ENCODE measurements at regions not wholly inside any gene's neighbourhood (a gene's known extent, or its start where the extent isn't known, plus 50 kb on each side); places are given as distances from the start of the nearest gene placed in this dataset.

DNA sequence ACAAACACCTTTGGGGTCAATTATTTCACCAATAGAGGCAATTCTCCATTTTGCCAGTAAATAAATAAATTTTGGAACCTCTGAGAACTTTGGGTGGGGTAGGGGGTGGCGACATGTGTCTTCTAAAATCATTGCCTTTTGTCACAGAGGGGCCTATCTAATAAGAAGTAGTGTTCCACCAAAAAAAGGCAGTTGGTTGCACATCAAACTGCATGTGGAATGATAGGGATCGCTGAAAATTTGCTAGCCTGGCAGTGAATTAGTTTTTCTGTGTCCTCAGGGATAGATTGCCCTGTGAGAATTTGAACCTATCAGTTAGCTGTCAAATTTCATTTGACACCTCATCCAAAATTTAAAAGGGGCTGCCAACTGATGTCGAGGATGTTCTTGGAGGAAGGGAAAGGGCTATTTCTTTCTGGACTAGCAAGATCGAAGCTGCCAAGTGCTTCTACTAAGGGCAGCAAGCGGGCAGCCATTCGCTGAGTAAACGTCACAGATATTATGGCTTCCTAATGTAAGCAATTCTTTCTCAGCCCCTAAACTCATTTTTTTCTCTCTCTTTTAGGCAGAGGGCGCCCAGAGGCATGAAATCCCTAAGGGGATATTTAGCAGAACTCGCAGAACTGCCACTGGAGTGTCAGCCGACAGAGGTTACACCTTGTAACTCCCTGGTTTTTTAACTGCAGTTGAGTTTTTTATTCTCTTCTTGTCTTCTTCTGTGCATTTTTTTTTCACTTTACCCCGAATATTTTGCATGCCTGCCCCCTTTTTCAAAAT lies 2208.1 kb upstream of the WWC1 start:
- Mint-ChIP-seq H3K27ac (ENCODE audit: unreplicated experiment) (no peak overlapping the region), H3K4me1 (ENCODE audit: low read depth) (no peaks in the 10 kb centered on the region), H3K9me3 (ENCODE audit: low read depth) (peaks cover 8% of the 10 kb centered on the region), H3K4me3 (ENCODE audit: unreplicated experiment) (no peak overlapping the region), H3K36me3 (ENCODE audit: low read depth) (no peaks in the 10 kb centered on the region), H3K27me3 (ENCODE audit: low read depth) (no peaks in the 10 kb centered on the region)
- TF ChIP-seq, protein P1, sequence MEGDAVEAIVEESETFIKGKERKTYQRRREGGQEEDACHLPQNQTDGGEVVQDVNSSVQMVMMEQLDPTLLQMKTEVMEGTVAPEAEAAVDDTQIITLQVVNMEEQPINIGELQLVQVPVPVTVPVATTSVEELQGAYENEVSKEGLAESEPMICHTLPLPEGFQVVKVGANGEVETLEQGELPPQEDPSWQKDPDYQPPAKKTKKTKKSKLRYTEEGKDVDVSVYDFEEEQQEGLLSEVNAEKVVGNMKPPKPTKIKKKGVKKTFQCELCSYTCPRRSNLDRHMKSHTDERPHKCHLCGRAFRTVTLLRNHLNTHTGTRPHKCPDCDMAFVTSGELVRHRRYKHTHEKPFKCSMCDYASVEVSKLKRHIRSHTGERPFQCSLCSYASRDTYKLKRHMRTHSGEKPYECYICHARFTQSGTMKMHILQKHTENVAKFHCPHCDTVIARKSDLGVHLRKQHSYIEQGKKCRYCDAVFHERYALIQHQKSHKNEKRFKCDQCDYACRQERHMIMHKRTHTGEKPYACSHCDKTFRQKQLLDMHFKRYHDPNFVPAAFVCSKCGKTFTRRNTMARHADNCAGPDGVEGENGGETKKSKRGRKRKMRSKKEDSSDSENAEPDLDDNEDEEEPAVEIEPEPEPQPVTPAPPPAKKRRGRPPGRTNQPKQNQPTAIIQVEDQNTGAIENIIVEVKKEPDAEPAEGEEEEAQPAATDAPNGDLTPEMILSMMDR (IDR thresholded peaks at IDR 0.05): no peak
- no peak for DNase-seq (ENCODE audit: low spot score)

DNA sequence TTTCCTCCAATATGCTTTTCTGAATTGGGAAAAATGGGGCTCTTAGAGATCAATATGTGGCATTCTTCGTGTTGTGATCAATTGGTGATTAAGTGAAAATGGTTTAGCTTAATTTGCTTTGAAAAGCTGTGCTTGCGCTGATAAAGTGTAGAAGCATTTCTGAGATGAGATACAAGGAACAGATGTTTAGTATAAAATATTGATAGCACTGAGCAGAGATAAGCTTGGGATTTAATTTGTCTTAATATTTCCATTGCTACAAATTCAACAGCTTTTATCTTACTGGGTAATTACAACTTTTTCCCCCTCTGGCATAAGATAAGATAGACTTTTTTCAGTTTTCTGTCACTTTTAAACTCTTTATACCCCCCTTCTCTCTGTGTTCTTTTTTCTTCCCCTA lies 2204.9 kb upstream of the WWC1 start:
- no peak for DNase-seq (ENCODE audit: low spot score)
- no peaks in the 10 kb centered on the region for H3K27me3 Mint-ChIP-seq (ENCODE audit: low read depth)
- H3K9me3 Mint-ChIP-seq (ENCODE audit: low read depth): peaks cover 8% of the 10 kb centered on the region
- no peak overlapping the region for H3K4me3 Mint-ChIP-seq (ENCODE audit: unreplicated experiment)
- no peaks in the 10 kb centered on the region for H3K36me3 Mint-ChIP-seq (ENCODE audit: low read depth)
- no peaks in the 10 kb centered on the region for H3K4me1 Mint-ChIP-seq (ENCODE audit: low read depth)
- H3K27ac Mint-ChIP-seq (ENCODE audit: unreplicated experiment): no peak overlapping the region
- TF ChIP-seq, protein P1 (IDR thresholded peaks at IDR 0.05): no peak

DNA sequence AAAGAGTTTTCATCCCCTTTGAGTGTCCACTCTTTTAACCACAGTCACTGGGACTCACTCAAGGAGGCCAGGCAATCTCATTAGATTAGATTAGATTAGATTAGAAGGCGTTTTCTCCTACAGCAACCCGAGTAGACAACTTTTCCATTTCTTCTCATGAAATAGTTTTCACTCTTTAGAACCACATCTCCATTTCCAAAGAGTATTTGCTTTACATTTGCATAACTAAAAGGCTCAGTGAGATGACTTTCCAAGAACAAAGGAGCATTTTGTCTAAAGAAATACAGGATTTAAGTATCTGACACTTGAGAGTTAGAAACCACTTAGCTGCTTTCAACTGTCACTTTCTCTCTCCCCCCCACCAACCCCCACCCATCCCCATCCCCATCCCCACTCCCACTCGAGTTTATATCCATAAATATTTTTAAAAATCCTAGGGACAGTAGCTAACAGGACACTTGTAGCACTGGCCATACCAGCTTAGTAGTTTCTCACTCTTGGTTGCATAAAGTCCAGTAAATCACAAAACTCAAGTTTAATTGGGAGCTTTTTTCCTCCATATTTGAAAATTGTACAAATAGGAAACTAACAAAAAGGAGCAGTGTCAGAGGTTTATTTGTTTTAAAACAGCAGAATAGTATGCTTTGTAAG lies 2202.9 kb upstream of the WWC1 start:
- no peaks in the 10 kb centered on the region for H3K4me1 Mint-ChIP-seq (ENCODE audit: low read depth)
- no peaks in the 10 kb centered on the region for H3K27me3 Mint-ChIP-seq (ENCODE audit: low read depth)
- DNase-seq (ENCODE audit: low spot score): no peak
- no peak overlapping the region for H3K4me3 Mint-ChIP-seq (ENCODE audit: unreplicated experiment)
- TF ChIP-seq, protein P1 (IDR thresholded peaks at IDR 0.05): no peak
- no peaks in the 10 kb centered on the region for H3K36me3 Mint-ChIP-seq (ENCODE audit: low read depth)
- peaks cover 15% of the 10 kb centered on the region for H3K9me3 Mint-ChIP-seq (ENCODE audit: low read depth)
- H3K27ac Mint-ChIP-seq (ENCODE audit: unreplicated experiment): no peak overlapping the region

DNA sequence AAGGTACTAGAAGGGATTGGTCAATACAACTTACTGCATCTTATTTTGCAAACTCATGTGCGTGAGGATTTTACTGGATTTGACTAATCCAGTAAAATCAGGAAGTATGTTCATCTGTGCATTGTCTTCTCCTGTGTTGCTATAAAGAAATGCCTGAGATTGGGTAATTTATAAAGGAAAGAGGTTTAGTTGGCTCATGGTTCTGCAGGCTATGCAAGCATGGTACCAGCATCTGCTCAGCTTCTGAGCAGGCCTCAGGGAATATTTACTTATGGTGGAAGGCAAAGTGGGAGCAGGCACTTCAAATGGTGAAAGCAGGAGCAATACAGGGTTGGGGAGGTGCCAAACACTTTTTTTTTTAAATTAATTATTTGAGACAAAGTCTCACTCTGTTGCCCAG lies 2199.5 kb upstream of the WWC1 start:
- Mint-ChIP-seq H3K36me3 (ENCODE audit: low read depth) (no peaks in the 10 kb centered on the region), H3K4me1 (ENCODE audit: low read depth) (no peaks in the 10 kb centered on the region)

DNA sequence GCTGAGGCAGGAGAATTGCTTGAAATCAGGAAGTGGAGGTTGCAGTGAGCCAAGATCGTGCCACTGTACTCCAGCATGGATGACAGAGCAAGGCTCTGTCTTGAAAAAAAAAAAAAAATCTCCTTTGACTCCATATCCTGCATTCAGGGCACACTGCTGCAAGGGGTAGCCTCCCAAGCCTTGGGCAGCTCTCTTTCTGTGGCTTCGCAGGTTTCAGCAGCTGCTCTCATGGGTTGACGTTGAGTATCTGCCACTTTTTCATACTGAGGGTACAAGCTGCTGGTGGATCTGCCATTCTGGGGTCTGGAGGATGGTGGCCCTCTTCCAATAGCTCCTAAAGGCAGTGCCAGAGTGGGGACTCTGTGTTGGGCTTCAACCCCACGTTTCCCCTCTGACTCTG lies 2198.1 kb upstream of the WWC1 start:
- Mint-ChIP-seq H3K4me3 (ENCODE audit: unreplicated experiment) (no peak overlapping the region), H3K27me3 (ENCODE audit: low read depth) (no peaks in the 10 kb centered on the region)
- TF ChIP-seq, protein P1 (IDR thresholded peaks at IDR 0.05): no peak

More for the DNA sequence above, 2199.5 kb upstream of the WWC1 start:
- H3K9me3 Mint-ChIP-seq (ENCODE audit: low read depth): peaks cover 19% of the 10 kb centered on the region
- H3K4me3 Mint-ChIP-seq (ENCODE audit: unreplicated experiment): no peak overlapping the region
- H3K27ac Mint-ChIP-seq (ENCODE audit: unreplicated experiment): no peak overlapping the region
- no peaks in the 10 kb centered on the region for H3K27me3 Mint-ChIP-seq (ENCODE audit: low read depth)
- no peak for DNase-seq (ENCODE audit: low spot score)
- TF ChIP-seq, protein P1 (IDR thresholded peaks at IDR 0.05): no peak

More for the DNA sequence above, 2198.1 kb upstream of the WWC1 start:
- no peaks in the 10 kb centered on the region for H3K36me3 Mint-ChIP-seq (ENCODE audit: low read depth)
- no peak overlapping the region for H3K27ac Mint-ChIP-seq (ENCODE audit: unreplicated experiment)
- no peak for DNase-seq (ENCODE audit: low spot score)
- H3K9me3 Mint-ChIP-seq (ENCODE audit: low read depth): peaks cover 14% of the 10 kb centered on the region
- H3K4me1 Mint-ChIP-seq (ENCODE audit: low read depth): no peaks in the 10 kb centered on the region
